ENCODE measurements at regions not wholly inside any gene's neighbourhood (a gene's known extent, or its start where the extent isn't known, plus 50 kb on each side); places are given as distances from the start of the nearest gene placed in this dataset.

- Mint-ChIP-seq H3K36me3 (ENCODE audit: low read depth) (peaks cover 29% of the 10 kb centered on the region), H3K27ac (peak overlapping the region; percentile 83), H3K4me1 (peaks cover 52% of the 10 kb centered on the region), H3K9me3 (peaks cover 2% of the 10 kb centered on the region), H3K4me3 (peak overlapping the region; percentile 81), H3K27me3 (peaks cover 4% of the 10 kb centered on the region)
- peak; percentile 52 for DNase-seq
- CTCF ChIA-PET: interaction anchor here (0.9 kb wide), 1 partner anchor 10 kb away, joined by 4 read pairs; no protein-coding TSS in a partner anchor
- POLR2A ChIA-PET: interaction anchor here (0.7 kb wide), 1 partner anchor 83 kb away, joined by 4 read pairs; no protein-coding TSS in a partner anchor
Measured at GRCh38 chr9:110050925-110051355, 157.0 kb downstream of the C9orf152 start.

GRCh38 chr9:110056062-110056461, 151.9 kb downstream of the C9orf152 start:
- peaks cover 2% of the 10 kb centered on the region for H3K9me3 Mint-ChIP-seq
- H3K4me1 Mint-ChIP-seq: peaks cover 62% of the 10 kb centered on the region
- no peak overlapping the region for H3K27ac Mint-ChIP-seq
- no peaks in the 10 kb centered on the region for H3K27me3 Mint-ChIP-seq
- no peak for DNase-seq
- no peak overlapping the region for H3K4me3 Mint-ChIP-seq
- H3K36me3 Mint-ChIP-seq (ENCODE audit: low read depth): peaks cover 35% of the 10 kb centered on the region
- ChIA-PET CTCF (interaction anchor here (1.6 kb wide), 1 partner anchor 149 kb away, joined by 6 read pairs; no protein-coding TSS in a partner anchor), POLR2A (no interaction called here)

- no peak overlapping the region for H3K27ac Mint-ChIP-seq
- peak; percentile 66 for DNase-seq
- H3K9me3 Mint-ChIP-seq: peaks cover 4% of the 10 kb centered on the region
- POLR2A ChIA-PET: no interaction called here
- H3K4me3 Mint-ChIP-seq: no peak overlapping the region
- CTCF ChIA-PET: interaction anchor here (0.6 to 1.8 kb wide), 9 partner anchors 9 to 175 kb away, joined by 3 to 9 read pairs (median 3); no protein-coding TSS in a partner anchor
- H3K4me1 Mint-ChIP-seq: peaks cover 48% of the 10 kb centered on the region
- peaks cover 30% of the 10 kb centered on the region for H3K36me3 Mint-ChIP-seq (ENCODE audit: low read depth)
- H3K27me3 Mint-ChIP-seq: no peaks in the 10 kb centered on the region
Measured at GRCh38 chr9:110058304-110058953, 149.5 kb downstream of the C9orf152 start.

DNA sequence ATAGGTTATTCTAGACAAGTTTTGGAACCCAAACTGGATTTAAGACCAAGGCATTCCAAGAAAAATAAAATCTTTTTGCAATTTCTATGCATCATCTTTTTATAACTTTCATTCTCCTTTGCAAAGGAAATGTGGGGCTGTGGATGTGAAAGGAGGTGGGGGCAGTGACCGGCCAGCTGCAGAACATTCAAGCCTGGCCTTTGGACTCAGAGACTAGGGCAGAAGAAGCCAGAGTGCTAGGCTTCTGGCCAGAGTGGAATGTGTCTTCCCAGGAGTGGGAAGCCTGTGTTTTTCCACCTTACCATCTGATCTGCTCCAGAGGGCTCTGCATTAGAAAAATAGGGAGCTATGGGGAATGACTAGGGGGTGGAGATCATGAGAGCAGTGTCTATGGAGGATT, 148.5 kb downstream of the C9orf152 start:
- POLR2A ChIA-PET: no interaction called here
- DNase-seq: no peak
- CTCF ChIA-PET: interaction anchor here (0.6 kb wide), 1 partner anchor 15 kb away, joined by 5 read pairs; no protein-coding TSS in a partner anchor

DNA sequence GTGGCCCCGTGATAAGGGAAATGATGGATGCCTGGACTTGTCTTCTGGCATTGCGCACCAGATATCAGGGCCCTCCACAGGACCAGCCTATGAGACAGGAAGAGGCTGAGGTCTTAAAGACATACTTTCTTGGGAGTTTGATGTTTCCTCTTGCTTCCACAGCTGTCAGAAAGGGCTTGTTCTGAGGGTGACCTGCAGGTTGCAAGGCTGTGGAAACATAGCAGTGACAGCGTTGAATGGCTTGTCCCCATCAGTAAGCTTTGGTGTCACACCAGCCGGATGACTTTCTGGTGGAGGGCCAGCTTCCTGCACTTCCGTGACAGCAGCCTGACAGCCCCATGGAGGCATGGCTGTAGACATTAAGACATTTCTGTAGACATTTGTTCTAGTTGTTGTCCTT, 143.2 kb downstream of the C9orf152 start:
- peak; percentile 9 for DNase-seq
- Mint-ChIP-seq H3K36me3 (ENCODE audit: low read depth) (peaks cover 35% of the 10 kb centered on the region), H3K4me3 (no peak overlapping the region)

More for the DNA sequence above, 148.5 kb downstream of the C9orf152 start:
- no peak overlapping the region for H3K27ac Mint-ChIP-seq
- peaks cover 50% of the 10 kb centered on the region for H3K4me1 Mint-ChIP-seq
- H3K36me3 Mint-ChIP-seq (ENCODE audit: low read depth): peaks cover 30% of the 10 kb centered on the region
- no peak overlapping the region for H3K4me3 Mint-ChIP-seq
- H3K9me3 Mint-ChIP-seq: peaks cover 4% of the 10 kb centered on the region
- no peaks in the 10 kb centered on the region for H3K27me3 Mint-ChIP-seq

GRCh38 chr9:110065532-110065931, 142.4 kb downstream of the C9orf152 start:
- Mint-ChIP-seq H3K4me1 (peaks cover 58% of the 10 kb centered on the region), H3K27me3 (no peaks in the 10 kb centered on the region), H3K27ac (peak overlapping the region; percentile 1), H3K36me3 (ENCODE audit: low read depth) (peaks cover 41% of the 10 kb centered on the region), H3K4me3 (no peak overlapping the region), H3K9me3 (peaks cover 4% of the 10 kb centered on the region)
- no peak for DNase-seq
- POLR2A ChIA-PET: no interaction called here
- CTCF ChIA-PET: no interaction called here

More for the DNA sequence above, 143.2 kb downstream of the C9orf152 start:
- peaks cover 55% of the 10 kb centered on the region for H3K4me1 Mint-ChIP-seq
- ChIA-PET POLR2A (no interaction called here), CTCF (interaction anchor here (0.7 kb wide), 1 partner anchor 161 kb away, joined by 4 read pairs; no protein-coding TSS in a partner anchor)
- peaks cover 4% of the 10 kb centered on the region for H3K9me3 Mint-ChIP-seq
- H3K27ac Mint-ChIP-seq: no peak overlapping the region
- no peaks in the 10 kb centered on the region for H3K27me3 Mint-ChIP-seq

DNA sequence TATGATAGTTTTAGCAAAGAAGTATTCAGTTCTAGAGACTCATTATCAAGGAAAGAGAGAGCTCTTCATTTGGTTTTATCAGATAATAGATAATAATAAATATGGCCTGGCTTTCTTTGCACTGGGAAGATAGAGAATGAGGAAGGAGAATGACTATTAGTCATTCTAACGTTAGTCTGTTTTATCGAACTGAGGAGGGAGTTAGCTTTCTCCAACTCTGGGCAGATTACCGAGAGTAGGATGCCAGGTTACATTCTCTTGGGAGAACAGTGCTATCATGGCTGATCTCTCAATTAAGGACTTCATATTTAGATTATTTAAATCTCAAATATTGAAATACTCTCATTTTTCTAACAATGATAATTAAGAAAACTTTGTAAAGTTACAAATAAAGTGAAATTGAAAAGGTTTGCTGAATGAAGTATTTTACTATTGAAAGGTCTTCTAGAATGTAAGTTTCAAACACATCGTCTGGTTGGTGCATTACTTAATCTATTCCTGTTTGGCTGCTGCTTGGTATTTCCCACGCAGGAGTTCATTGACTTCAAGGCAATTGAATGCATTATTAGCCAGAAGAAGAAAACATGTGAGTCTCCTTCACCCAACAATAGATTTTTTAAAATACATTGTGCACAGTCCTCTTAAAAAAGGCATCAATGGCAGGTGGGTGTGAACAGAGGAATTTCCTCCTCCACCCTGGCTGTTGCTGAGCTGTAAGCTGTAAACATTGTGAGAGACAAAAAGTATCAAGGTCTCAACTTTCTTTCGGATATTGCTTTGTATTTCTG, 140.8 kb downstream of the C9orf152 start:
- Mint-ChIP-seq H3K27ac (no peak overlapping the region), H3K4me1 (peaks cover 54% of the 10 kb centered on the region), H3K27me3 (no peaks in the 10 kb centered on the region), H3K9me3 (peaks cover 4% of the 10 kb centered on the region), H3K36me3 (ENCODE audit: low read depth) (peaks cover 44% of the 10 kb centered on the region), H3K4me3 (no peak overlapping the region)
- CTCF ChIA-PET: interaction anchor here (0.5 to 0.9 kb wide), 3 partner anchors 9 to 164 kb away, joined by 3 to 4 read pairs (median 3); no protein-coding TSS in a partner anchor
- DNase-seq: no peak
- POLR2A ChIA-PET: no interaction called here

DNA sequence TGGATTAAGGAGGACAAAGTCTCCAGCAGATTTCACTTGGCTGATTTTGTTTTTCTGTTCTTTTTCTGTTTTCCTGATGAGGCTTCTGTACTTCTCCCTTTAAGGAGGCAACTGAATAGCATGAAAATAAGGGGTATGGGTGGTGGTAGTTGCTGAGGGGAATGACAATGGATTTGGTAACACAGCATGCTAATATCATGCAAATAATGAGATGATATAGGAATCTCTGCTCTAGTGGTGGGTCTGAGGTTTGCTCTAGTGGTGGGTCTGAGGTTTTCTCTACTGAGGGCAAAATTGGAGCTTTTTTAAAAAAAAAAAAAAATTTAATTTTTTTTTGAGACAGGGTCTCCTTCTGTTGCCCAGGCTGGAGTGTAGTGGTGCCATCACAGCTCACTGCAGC, 139.7 kb downstream of the C9orf152 start:
- ChIA-PET POLR2A (no interaction called here), CTCF (no interaction called here)
- Mint-ChIP-seq H3K4me1 (peaks cover 52% of the 10 kb centered on the region), H3K9me3 (no peaks in the 10 kb centered on the region), H3K4me3 (no peak overlapping the region), H3K36me3 (ENCODE audit: low read depth) (peaks cover 42% of the 10 kb centered on the region), H3K27me3 (no peaks in the 10 kb centered on the region), H3K27ac (no peak overlapping the region)
- DNase-seq: no peak

DNA sequence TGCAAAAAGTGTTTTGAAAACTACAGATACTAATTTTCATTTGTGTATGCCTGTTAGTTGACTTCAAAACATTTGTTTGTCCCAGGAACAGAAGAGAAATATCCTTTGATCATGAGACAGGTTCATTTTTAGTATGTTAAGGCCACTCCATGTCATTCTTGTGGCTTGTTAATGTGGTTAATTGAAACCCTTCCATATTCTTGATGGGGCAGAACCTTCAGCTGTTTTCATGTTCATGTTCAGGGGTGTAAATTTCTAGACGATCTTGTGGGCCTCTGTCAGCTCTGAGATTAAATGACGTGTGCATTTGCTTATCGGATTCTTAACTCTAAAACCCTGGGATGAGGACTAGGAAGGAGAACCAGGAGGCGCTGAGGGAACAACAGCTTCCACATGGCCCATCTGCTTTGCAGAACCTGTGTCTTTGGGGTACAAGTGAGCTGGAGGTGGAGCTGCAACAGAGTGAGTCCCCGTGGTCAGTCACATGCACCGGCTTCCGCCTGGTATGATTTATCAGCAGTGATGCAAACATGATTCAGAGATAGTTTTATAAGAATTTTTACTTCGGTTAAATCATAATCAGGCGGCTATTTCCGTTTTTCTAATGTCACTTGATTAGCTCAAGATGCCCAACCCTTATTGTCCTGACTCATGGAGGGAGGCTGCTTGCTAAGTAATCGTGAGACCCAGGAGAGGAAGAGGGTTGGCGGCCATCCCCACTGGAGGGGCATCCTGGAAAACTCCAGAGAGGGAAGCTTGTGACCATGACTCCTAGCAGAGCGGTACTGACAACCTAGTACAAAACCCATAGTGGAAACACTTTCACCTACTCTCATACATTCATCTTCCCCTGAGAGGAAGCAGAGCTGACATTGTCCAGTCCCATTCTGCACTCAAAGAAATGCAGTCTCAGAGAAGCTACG, 138.4 kb downstream of the C9orf152 start:
- Mint-ChIP-seq H3K9me3 (no peaks in the 10 kb centered on the region), H3K36me3 (ENCODE audit: low read depth) (peaks cover 38% of the 10 kb centered on the region), H3K27ac (no peak overlapping the region), H3K4me3 (no peak overlapping the region), H3K27me3 (no peaks in the 10 kb centered on the region), H3K4me1 (peaks cover 51% of the 10 kb centered on the region)
- no peak for DNase-seq
- POLR2A ChIA-PET: no interaction called here
- CTCF ChIA-PET: interaction anchor here (1.3 to 1.4 kb wide), 2 partner anchors 26 to 190 kb away, joined by 3 read pairs; no protein-coding TSS in a partner anchor

- POLR2A ChIA-PET: no interaction called here
- H3K36me3 Mint-ChIP-seq (ENCODE audit: low read depth): peaks cover 29% of the 10 kb centered on the region
- H3K4me3 Mint-ChIP-seq: no peak overlapping the region
- CTCF ChIA-PET: interaction anchor here (0.6 kb wide), 1 partner anchor 150 kb away, joined by 3 read pairs; no protein-coding TSS in a partner anchor
- no peaks in the 10 kb centered on the region for H3K9me3 Mint-ChIP-seq
- DNase-seq: no peak
- peak overlapping the region; percentile 14 for H3K27ac Mint-ChIP-seq
- H3K4me1 Mint-ChIP-seq: peaks cover 27% of the 10 kb centered on the region
- H3K27me3 Mint-ChIP-seq: no peaks in the 10 kb centered on the region
Measured at GRCh38 chr9:110072597-110073355, 135.2 kb downstream of the C9orf152 start.

- Mint-ChIP-seq H3K36me3 (ENCODE audit: low read depth) (peaks cover 24% of the 10 kb centered on the region), H3K9me3 (no peaks in the 10 kb centered on the region)
- CTCF ChIA-PET: interaction anchor here (0.6 to 1.0 kb wide), 2 partner anchors 151 to 170 kb away, joined by 3 to 5 read pairs; no protein-coding TSS in a partner anchor
Measured at GRCh38 chr9:110073356-110073905, 134.5 kb downstream of the C9orf152 start.

More at GRCh38 chr9:110073356-110073905, 134.5 kb downstream of the C9orf152 start:
- POLR2A ChIA-PET: no interaction called here
- Mint-ChIP-seq H3K27me3 (no peaks in the 10 kb centered on the region), H3K4me1 (peaks cover 22% of the 10 kb centered on the region), H3K27ac (no peak overlapping the region), H3K4me3 (no peak overlapping the region)
- no peak for DNase-seq

All from activated CD4-positive, alpha-beta T cell treated with anti-CD3 and anti-CD28 coated beads, Interleukin-2, amount 10 ng/mL, durations not matched to agents 7 days and 5 days (primary cell).